Pancreas (tissue), 10 donors: ENCODE measurements at regions not wholly inside any gene's neighbourhood (a gene's known extent, or its start where the extent isn't known, plus 50 kb on each side); places are given as distances from the start of the nearest gene placed in this dataset.
"Not testable (repeated sequence)": the region's sequence is repeated elsewhere in the genome, so short reads cannot be mapped to it uniquely, and the experiment has no call there.

Source experiments
- ATAC-seq, 4 donors: fragments of 200-7000 bp; cut with Tn5 transposase; one replicate each; pipeline versions ENCODE4 v1.8.0 to v1.9.1; 2020; ENCODE audit warnings: mild to moderate bottlenecking in 4 of 4, moderate library complexity in 4 of 4
- DNase-seq, 6 donors: peaks; one replicate each; pipeline ENCODE4 v3.0.0-alpha.2; 2020
- FAIRE-seq: peaks from 2 replicates; lab custom pipeline; 2012; peaks lifted over from hg19 to GRCh38; lab: Jason Lieb, UNC
- H3K27ac ChIP-seq, 4 donors: fragments of 200-600 bp; sonication (generic); 1 replicate in 3 of 4; 2 replicates in 1 of 4; pipeline versions ENCODE4 v1.5.0 to v1.8.0; 2020
- H3K27me3 ChIP-seq, 4 donors: fragments of 200-600 bp; one replicate each; pipeline ENCODE4 v1.8.0; 2021
- H3K36me3 ChIP-seq, 3 donors: fragments of 200-600 bp; sonication (generic) in 1 of 3; one replicate each; pipeline versions ENCODE4 v1.5.0 to v1.8.0; 2020 to 2021
- H3K4me1 ChIP-seq, 3 donors: fragments of 200-600 bp; one replicate each; pipeline ENCODE4 v1.8.0; 2021
- H3K4me3 ChIP-seq, 4 donors: fragments of 200-600 bp; sonication (generic) in 2 of 4; one replicate each; pipeline versions ENCODE4 v1.5.0 to v1.8.0; 2020 to 2021
- H3K9me3 ChIP-seq, 4 donors: fragments of 200-600 bp; one replicate each; pipeline ENCODE4 v1.8.0; 2021
- WGBS, 2 donors: extraction: QIAGEN DNeasy Blood & Tissue Kit; methylation state at CpG; one replicate each; pipeline ENCODE4 v1.1.7; 2013; 5-methylcytosine and 5-hydroxymethylcytosine counted together
- intact Hi-C, 3 donors: fragments of 100-400 bp; cut with DNase I; formaldehyde crosslinking; loops; one replicate each; pipeline versions ENCODE4 v1.11.1 to v1.14.2; 2022
- TF ChIP-seq, protein P1 (sequence below), 4 donors: fragments of 200-600 bp; sonication (generic) in 3 of 4; IDR thresholded peaks; one replicate each; pipeline versions ENCODE4 v1.5.0 to v1.8.0; 2021; ENCODE audit warnings: antibody characterized with exemption in 4 of 4
- donor health status: healthy with polysubstance abuse.
- donor health status: DM: no; HTN: no; CAD: no; lungs with moderate emphysema.
- donor health status: DM: no; HTN: no; CAD: no.
- donor health status: control.
- donor health status: control.
- donor health status: Bipolar disorder and iron deficiency.
- donor health status: DM: yes; HTN: yes; CAD: no.
- donor health status: DM: no; HTN: no; CAD: no.
- donor health status: DM: no; HTN: no; CAD: no.
- donor health status: DM: yes; HTN: yes; CAD: no.

DNA sequence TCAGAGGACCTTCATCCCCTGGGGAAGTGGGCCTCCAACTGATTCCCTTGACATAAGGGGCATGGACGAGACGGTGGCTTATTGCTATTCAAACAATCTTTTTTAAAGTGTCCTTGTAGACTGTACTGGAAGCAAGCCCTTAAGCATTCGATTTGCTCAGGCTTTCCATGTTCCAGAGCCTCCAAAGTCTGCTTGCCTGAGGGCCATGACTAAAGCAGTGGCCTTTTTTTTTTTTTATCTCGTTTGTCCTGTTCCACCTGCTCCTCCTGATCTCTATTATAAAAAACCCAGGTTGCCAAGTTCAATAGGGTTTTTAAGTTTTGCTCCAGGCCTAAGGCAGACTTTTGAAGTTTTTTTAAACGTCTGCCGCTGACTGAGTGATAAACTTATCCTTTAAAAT is 103.7 kb upstream of the AADAT start:
- Histone ChIP-seq H3K9me3 (no peaks in the 10 kb centered on the region), H3K27ac (no peak overlapping the region), H3K27me3 (no peaks in the 10 kb centered on the region), H3K36me3 (no peaks in the 10 kb centered on the region), H3K4me3 (no peak overlapping the region), H3K4me1 (no peaks in the 10 kb centered on the region)
- no peak for DNase-seq
- intact Hi-C loops: no loop called here
- TF ChIP-seq, protein P1, sequence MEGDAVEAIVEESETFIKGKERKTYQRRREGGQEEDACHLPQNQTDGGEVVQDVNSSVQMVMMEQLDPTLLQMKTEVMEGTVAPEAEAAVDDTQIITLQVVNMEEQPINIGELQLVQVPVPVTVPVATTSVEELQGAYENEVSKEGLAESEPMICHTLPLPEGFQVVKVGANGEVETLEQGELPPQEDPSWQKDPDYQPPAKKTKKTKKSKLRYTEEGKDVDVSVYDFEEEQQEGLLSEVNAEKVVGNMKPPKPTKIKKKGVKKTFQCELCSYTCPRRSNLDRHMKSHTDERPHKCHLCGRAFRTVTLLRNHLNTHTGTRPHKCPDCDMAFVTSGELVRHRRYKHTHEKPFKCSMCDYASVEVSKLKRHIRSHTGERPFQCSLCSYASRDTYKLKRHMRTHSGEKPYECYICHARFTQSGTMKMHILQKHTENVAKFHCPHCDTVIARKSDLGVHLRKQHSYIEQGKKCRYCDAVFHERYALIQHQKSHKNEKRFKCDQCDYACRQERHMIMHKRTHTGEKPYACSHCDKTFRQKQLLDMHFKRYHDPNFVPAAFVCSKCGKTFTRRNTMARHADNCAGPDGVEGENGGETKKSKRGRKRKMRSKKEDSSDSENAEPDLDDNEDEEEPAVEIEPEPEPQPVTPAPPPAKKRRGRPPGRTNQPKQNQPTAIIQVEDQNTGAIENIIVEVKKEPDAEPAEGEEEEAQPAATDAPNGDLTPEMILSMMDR (IDR thresholded peaks at IDR 0.05): no peak
- FAIRE-seq: no peak
- WGBS, 2 donors: 44 to 49% methylated on average over 6 of the region's 6 CpGs
- no peak for ATAC-seq

DNA sequence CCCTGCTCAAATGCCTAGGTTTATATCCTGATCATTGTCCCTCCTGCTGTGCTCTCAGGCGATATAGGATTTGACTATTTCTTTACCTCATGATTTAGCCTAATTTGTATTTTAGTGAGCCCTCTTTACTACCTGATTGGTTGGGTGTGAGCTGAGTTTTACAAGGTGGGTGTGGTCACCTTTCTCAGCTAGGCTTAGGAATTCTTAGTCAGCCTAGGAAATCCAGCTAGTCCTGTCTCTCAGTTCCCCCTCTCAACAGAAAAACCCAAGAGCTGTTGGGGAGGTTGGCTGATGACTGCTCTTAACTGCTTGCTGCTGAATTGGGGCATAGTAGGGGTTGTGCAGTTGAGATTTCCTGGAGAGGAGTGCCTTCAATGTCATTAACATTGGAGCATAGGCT is 100.5 kb upstream of the AADAT start:
- DNase-seq: no peak
- Histone ChIP-seq H3K27me3 (no peaks in the 10 kb centered on the region), H3K4me3 (no peak overlapping the region), H3K27ac (no peak overlapping the region), H3K36me3 (no peaks in the 10 kb centered on the region), H3K4me1 (no peaks in the 10 kb centered on the region), H3K9me3 (no peaks in the 10 kb centered on the region)
- no peak for ATAC-seq
- intact Hi-C loops: no loop called here
- 77 to 100% methylated on average over 1 of the region's 1 CpG for WGBS, 2 donors
- no peak for FAIRE-seq
- TF ChIP-seq, protein P1 (IDR thresholded peaks at IDR 0.05): no peak

DNA sequence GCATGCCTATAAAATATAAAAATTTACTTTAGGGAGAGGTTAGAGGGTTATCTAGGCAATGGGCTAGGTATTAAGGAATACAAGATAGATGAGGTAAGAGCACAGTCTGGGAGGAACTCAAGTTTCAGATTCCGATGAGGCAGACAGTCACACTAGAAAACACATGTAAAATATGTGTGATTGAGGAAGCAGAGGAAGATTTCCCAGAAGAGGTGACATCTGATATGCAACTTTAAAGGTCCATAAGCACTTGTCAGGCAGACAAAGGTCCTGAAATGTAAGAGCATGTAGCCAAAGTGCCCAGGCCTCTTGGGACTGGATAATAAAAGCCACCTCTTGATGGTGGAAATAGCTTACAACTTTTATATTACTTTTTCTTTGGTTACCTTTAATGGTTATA is 81.1 kb upstream of the AADAT start:
- H3K27me3 ChIP-seq: no peaks in the 10 kb centered on the region
- no peak overlapping the region for H3K4me3 ChIP-seq
- FAIRE-seq (no peak), ATAC-seq (no peak), DNase-seq (no peak)
- no peaks in the 10 kb centered on the region for H3K36me3 ChIP-seq
- no peak overlapping the region for H3K27ac ChIP-seq
- no peaks in the 10 kb centered on the region for H3K9me3 ChIP-seq
- intact Hi-C loops: no loop called here
- H3K4me1 ChIP-seq: no peaks in the 10 kb centered on the region
- 37 to 76% methylated on average over 1 of the region's 1 CpG for WGBS, 2 donors
- TF ChIP-seq, protein P1 (IDR thresholded peaks at IDR 0.05): no peak

DNA sequence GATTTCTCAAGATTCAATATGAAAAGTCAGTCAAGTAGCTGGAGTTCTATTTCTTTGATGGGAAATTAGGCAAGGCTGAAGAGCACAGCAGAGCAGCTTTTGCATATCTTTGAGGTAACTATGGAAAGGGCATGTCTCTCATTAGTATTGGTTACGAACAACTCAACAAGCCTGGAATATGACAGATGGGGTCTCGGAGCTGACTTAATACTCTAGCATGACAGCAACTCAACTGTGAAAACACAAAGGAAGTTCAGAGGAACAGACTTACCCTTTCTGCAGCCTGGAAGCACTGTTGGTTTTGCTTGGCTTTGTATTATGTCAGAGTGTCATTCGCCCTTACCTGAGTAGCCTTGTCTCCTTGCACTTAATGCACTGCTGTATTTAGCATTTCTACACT is 79.9 kb upstream of the AADAT start:
- no peak overlapping the region for H3K4me3 ChIP-seq
- DNase-seq: no peak
- H3K9me3 ChIP-seq: no peaks in the 10 kb centered on the region
- TF ChIP-seq, protein P1 (IDR thresholded peaks at IDR 0.05): no peak
- no peak overlapping the region for H3K27ac ChIP-seq
- intact Hi-C loops: no loop called here
- 52 to 61% methylated on average over 3 of the region's 3 CpGs for WGBS, 2 donors
- H3K4me1 ChIP-seq: no peaks in the 10 kb centered on the region
- FAIRE-seq: no peak
- H3K27me3 ChIP-seq: no peaks in the 10 kb centered on the region
- ATAC-seq: no peak
- no peaks in the 10 kb centered on the region for H3K36me3 ChIP-seq

DNA sequence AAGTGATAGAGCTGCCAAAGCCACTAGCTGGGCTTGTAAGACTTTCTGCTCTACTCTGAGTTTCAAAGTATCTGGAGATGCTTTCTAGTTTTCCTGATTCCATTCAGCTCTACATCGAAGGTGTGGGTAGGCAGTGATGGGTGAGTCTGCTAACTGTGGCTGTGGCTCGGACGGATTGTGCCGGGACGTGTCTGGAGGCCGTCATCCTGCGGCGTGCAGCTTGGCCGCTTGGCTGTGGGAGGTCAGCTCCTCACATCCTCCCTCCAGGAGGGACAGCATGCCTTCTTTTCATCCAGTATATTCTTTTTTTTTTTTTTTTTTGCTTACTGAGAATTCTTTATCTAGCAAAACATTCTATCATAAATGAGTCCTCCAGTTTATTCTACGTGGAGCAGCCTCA is 77.9 kb upstream of the AADAT start:
- no peaks in the 10 kb centered on the region for H3K9me3 ChIP-seq
- H3K36me3 ChIP-seq: no peaks in the 10 kb centered on the region
- intact Hi-C loops: no loop called here
- no peaks in the 10 kb centered on the region for H3K4me1 ChIP-seq
- FAIRE-seq (no peak), DNase-seq (no peak), ATAC-seq (no peak)
- no peak overlapping the region for H3K4me3 ChIP-seq
- H3K27me3 ChIP-seq: no peaks in the 10 kb centered on the region
- WGBS, 2 donors: 73 to 75% methylated on average over 10 of the region's 10 CpGs
- TF ChIP-seq, protein P1 (IDR thresholded peaks at IDR 0.05): no peak
- no peak overlapping the region for H3K27ac ChIP-seq

DNA sequence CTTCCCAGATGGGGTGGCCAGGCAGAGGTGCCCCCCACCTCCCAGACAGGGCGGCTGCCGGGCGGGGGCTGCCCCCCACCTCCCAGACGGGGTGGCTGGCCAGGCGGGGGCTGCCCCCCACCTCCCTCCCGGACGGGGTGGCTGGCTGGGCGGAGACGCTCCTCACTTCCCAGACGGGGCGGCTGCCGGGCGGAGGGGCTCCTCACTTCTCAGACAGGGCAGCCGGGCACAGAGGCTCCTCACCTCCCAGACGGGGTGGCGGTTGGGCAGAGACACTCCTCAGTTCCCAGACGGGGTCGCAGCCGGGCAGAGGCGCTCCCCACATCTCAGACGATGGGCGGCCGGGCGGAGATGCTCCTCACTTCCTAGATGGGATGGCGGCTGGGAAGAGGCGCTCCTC is 76.4 kb upstream of the AADAT start:
- H3K27ac ChIP-seq, intact Hi-C loops, H3K4me3 ChIP-seq, ATAC-seq, H3K36me3 ChIP-seq, H3K27me3 ChIP-seq, FAIRE-seq, H3K4me1 ChIP-seq, DNase-seq, H3K9me3 ChIP-seq: not testable (repeated sequence)
- 89 to 96% methylated on average over 14 to 23 of the region's 26 CpGs for WGBS, 2 donors
